Fibroblast of skin of left quadriceps (primary cell): ENCODE measurements at regions not wholly inside any gene's neighbourhood (a gene's known extent, or its start where the extent isn't known, plus 50 kb on each side); places are given as distances from the start of the nearest gene placed in this dataset.

Experiments used
- DNase-seq, 2 experiments: peaks; one replicate each; pipeline ENCODE4 v3.0.0-alpha.2; 2013; ENCODE audit warnings: low read depth in 2 of 2

- DNase-seq: no peak
Measured at GRCh38 chr4:130479674-130480073, 1383.7 kb downstream of the C4orf33 start.

- DNase-seq: no peak
Measured at GRCh38 chr4:130484826-130485225, 1388.9 kb downstream of the C4orf33 start.

GRCh38 chr4:130485371-130485770 lies 1389.4 kb downstream of the C4orf33 start:
- peak in 1 of 2 experiments; percentile 7 for DNase-seq

- peak; percentile 23 to 29 for DNase-seq
Measured at GRCh38 chr4:130486186-130486585, 1390.2 kb downstream of the C4orf33 start.

- no peak for DNase-seq
Measured at GRCh38 chr4:130486841-130487240, 1390.9 kb downstream of the C4orf33 start.

- no peak for DNase-seq
Measured at GRCh38 chr4:130510661-130511060, 1414.7 kb downstream of the C4orf33 start.

GRCh38 chr4:130511776-130512175 lies 1415.8 kb downstream of the C4orf33 start:
- no peak for DNase-seq

- DNase-seq: no peak
Measured at GRCh38 chr4:130524057-130524456, 1428.1 kb downstream of the C4orf33 start.

GRCh38 chr4:130530505-130530904 lies 1434.6 kb downstream of the C4orf33 start:
- no peak for DNase-seq

GRCh38 chr4:130534651-130535050 lies 1438.7 kb downstream of the C4orf33 start:
- no peak for DNase-seq

- no peak for DNase-seq
Measured at GRCh38 chr4:130542953-130543352, 1447.0 kb downstream of the C4orf33 start.

- no peak for DNase-seq
Measured at GRCh38 chr4:130545171-130545570, 1449.2 kb downstream of the C4orf33 start.

GRCh38 chr4:130545596-130545995 lies 1449.6 kb downstream of the C4orf33 start:
- DNase-seq: no peak

- no peak for DNase-seq
Measured at GRCh38 chr4:130559268-130559667, 1463.3 kb downstream of the C4orf33 start.

GRCh38 chr4:130563185-130563888 lies 1467.4 kb downstream of the C4orf33 start:
- peak; percentile 61 to 65 for DNase-seq

- DNase-seq: no peak
Measured at GRCh38 chr4:130563889-130564418, 1468.0 kb downstream of the C4orf33 start.

GRCh38 chr4:130568746-130569145 lies 1472.8 kb downstream of the C4orf33 start:
- DNase-seq: no peak

GRCh38 chr4:130573742-130574141 lies 1477.8 kb downstream of the C4orf33 start:
- no peak for DNase-seq

- no peak for DNase-seq
Measured at GRCh38 chr4:130574215-130574614, 1478.3 kb downstream of the C4orf33 start.

- DNase-seq: no peak
Measured at GRCh38 chr4:130576218-130576617, 1480.3 kb downstream of the C4orf33 start.

- DNase-seq: no peak
Measured at GRCh38 chr4:130591091-130591490, 1495.1 kb downstream of the C4orf33 start.

- DNase-seq: no peak
Measured at GRCh38 chr4:130600706-130601105, 1504.8 kb downstream of the C4orf33 start.

GRCh38 chr4:130603043-130603442 lies 1507.1 kb downstream of the C4orf33 start:
- DNase-seq: no peak

GRCh38 chr4:130608121-130608520 lies 1512.2 kb downstream of the C4orf33 start:
- DNase-seq: no peak
